Colonic mucosa (tissue), 4 donors: ENCODE measurements at regions not wholly inside any gene's neighbourhood (a gene's known extent, or its start where the extent isn't known, plus 50 kb on each side); places are given as distances from the start of the nearest gene placed in this dataset.

Source experiments
- DNase-seq: peaks from one replicate; pipeline ENCODE4 v3.0.0-alpha.2; 2020
- H3K27ac ChIP-seq: fragments of 200-600 bp; one replicate; pipeline ENCODE4 v1.8.0; 2021
- H3K27me3 ChIP-seq: fragments of 200-600 bp; one replicate; pipeline ENCODE4 v1.8.0; 2021
- H3K36me3 ChIP-seq: fragments of 200-600 bp; one replicate; pipeline ENCODE4 v1.8.0; 2021
- H3K4me1 ChIP-seq: fragments of 200-600 bp; one replicate; pipeline ENCODE4 v1.8.0; 2021; ENCODE audit warnings: mild to moderate bottlenecking
- H3K4me3 ChIP-seq: fragments of 200-600 bp; one replicate; pipeline ENCODE4 v1.8.0; 2021
- H3K9ac ChIP-seq, 2 donors: one replicate each; pipeline ENCODE4 v1.7.0; 2013; ENCODE audit warnings: control low read depth in 2 of 2, low read depth in 2 of 2, low read length in 2 of 2
- H3K9me3 ChIP-seq: fragments of 200-600 bp; one replicate; pipeline ENCODE4 v1.8.0; 2021
- CTCF ChIP-seq: fragments of 200-600 bp; IDR thresholded peaks from one replicate; pipeline ENCODE4 v1.8.0; 2022; ENCODE audit warnings: antibody characterized with exemption, mild to moderate bottlenecking
- intact Hi-C: fragments of 100-400 bp; cut with DNase I; formaldehyde crosslinking; loops from one replicate; pipeline ENCODE4 v1.14.1; 2022
- donor health status: healthy.
- donor health status: DM: no; HTN: no; CAD: no.
- donor health status: DM: no; HTN: no; CAD: no.

GRCh38 chr2:195044801-195045200, 612.2 kb upstream of the SLC39A10 start:
- intact Hi-C loops = no loop called here
- DNase-seq = no peak
- Histone ChIP-seq H3K4me1 (no peaks in the 10 kb centered on the region), H3K9me3 (no peaks in the 10 kb centered on the region), H3K27ac (no peak overlapping the region), H3K9ac (no peak overlapping the region), H3K36me3 (no peaks in the 10 kb centered on the region), H3K27me3 (no peaks in the 10 kb centered on the region), H3K4me3 (no peak overlapping the region)
- no peak for TF ChIP-seq CTCF

GRCh38 chr2:195038153-195038552, 618.9 kb upstream of the SLC39A10 start:
- Histone ChIP-seq H3K4me3 (no peak overlapping the region), H3K4me1 (no peaks in the 10 kb centered on the region), H3K27me3 (no peaks in the 10 kb centered on the region), H3K27ac (no peak overlapping the region), H3K9me3 (no peaks in the 10 kb centered on the region), H3K9ac (no peak overlapping the region), H3K36me3 (no peaks in the 10 kb centered on the region)
- no peak for TF ChIP-seq CTCF
- DNase-seq = no peak
- intact Hi-C loops = no loop called here

GRCh38 chr2:195037045-195037444, 620.0 kb upstream of the SLC39A10 start:
- intact Hi-C loops = no loop called here
- peak; percentile 17 for DNase-seq
- Histone ChIP-seq H3K9ac (no peak overlapping the region), H3K4me1 (no peaks in the 10 kb centered on the region), H3K4me3 (no peak overlapping the region), H3K27ac (no peak overlapping the region), H3K36me3 (no peaks in the 10 kb centered on the region), H3K9me3 (no peaks in the 10 kb centered on the region), H3K27me3 (no peaks in the 10 kb centered on the region)
- TF ChIP-seq CTCF = no peak

- Histone ChIP-seq H3K4me3 (no peak overlapping the region), H3K27me3 (no peaks in the 10 kb centered on the region), H3K9me3 (no peaks in the 10 kb centered on the region), H3K4me1 (no peaks in the 10 kb centered on the region), H3K36me3 (no peaks in the 10 kb centered on the region), H3K27ac (no peak overlapping the region), H3K9ac (no peak overlapping the region)
- TF ChIP-seq CTCF = no peak
- intact Hi-C loops = no loop called here
- DNase-seq = no peak
These were observed 625.6 kb upstream of the SLC39A10 start for GRCh38 chr2:195031411-195031810.

- Histone ChIP-seq H3K27ac (no peak overlapping the region), H3K4me1 (no peaks in the 10 kb centered on the region), H3K36me3 (no peaks in the 10 kb centered on the region), H3K9me3 (no peaks in the 10 kb centered on the region), H3K4me3 (no peak overlapping the region), H3K9ac (no peak overlapping the region), H3K27me3 (no peaks in the 10 kb centered on the region)
- intact Hi-C loops = no loop called here
- no peak for DNase-seq
- TF ChIP-seq CTCF = no peak
These were observed 627.0 kb upstream of the SLC39A10 start for GRCh38 chr2:195029804-195030654.
